ENCODE measurements at regions not wholly inside any gene's neighbourhood (a gene's known extent, or its start where the extent isn't known, plus 50 kb on each side); places are given as distances from the start of the nearest gene placed in this dataset.
"Not testable (repeated sequence)": the region's sequence is repeated elsewhere in the genome, so short reads cannot be mapped to it uniquely, and the experiment has no call there.

DNA sequence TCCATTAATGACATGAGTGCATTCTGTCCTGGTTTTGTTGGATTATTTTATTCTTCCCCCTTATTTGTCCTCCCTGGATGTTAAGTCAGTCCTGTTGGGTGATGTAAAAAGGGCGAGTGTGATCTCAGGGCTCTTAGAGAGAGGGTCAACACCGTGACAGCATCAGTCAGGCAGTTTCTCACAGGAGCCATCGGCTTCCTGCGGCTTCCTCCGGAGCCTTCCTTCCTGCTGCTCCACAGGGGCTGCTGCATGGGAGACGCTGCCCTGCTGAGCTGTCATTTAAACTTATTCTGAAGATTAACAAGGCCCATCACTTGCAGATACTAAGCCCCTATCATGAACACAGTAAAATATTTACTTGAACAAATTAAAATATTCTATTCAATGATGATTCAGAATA is 211.3 kb downstream of the SPATA31A1 start:
- DNase-seq (ENCODE audit: low read depth in 2 of 2) = not testable (repeated sequence)

DNA sequence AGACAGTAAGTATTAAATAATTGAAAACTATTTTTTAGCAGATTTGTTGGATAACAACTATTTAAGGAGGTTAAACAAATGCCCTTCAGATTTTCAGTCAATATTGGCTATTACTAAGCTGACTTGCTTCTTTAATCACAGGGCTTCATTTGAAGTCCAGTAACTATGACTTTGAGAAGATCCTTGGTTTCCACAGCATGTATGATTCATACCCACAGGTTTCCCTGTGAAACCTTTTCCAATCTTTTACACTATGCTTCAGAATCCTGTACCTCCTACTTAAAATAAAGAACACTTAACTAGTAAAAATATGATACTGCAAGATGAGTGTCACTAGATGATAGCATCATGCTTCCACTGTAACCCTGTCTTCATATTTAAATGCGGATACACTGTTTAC is 211.9 kb downstream of the SPATA31A1 start:
- DNase-seq (ENCODE audit: low read depth in 2 of 2) = not testable (repeated sequence)

GRCh38 chr9:39568900-39569299 is 213.4 kb downstream of the SPATA31A1 start:
- DNase-seq (ENCODE audit: low read depth in 2 of 2) = not testable (repeated sequence)

DNA sequence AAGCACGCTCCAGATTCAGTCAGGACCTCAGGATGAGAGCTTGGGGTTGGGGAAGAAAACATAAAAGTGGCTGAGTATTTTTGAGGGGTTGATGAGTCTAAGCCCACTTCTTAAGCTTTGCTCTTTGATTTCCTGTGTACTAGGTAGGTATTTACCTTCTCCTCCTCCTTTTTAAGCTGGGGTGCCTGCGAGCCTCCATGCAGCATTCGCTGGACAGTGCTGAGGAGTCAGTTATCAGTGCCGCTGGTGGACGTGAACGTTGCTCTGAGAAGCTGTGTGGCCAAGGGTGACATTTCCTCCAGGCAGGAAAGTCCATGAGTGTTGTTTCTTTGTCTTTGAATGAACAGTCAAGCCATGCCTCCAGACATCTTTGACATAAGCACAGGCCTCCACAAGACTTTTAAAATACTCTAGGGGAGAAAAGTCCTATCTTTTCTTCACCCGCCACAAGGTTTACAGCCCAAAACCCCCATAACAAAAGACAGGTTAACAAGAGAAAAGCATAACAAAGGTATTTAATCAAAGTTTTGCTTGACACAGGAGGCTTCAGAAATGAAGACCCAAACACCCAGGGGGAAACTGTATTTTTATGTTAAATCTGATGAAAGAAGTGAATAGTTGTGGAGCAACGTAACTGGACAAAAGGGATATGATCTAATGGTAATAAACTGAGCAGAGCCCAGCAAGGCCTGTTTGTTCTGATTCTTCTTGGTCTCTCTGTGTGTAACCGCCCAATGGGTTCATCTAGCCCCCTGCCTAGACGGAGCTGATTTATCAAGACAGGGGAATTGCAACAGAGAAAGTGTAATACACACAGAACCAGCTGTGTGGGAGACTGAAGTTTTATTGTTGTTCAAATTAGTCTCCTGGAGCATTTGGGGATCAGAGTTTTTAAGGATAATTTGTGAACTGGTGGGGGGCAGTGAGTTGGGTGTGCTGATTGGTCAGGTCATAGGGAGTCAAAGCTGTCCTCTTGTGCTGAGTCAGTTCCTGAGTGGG is 217.9 kb downstream of the SPATA31A1 start:
- not testable (repeated sequence) for DNase-seq (ENCODE audit: low read depth in 2 of 2)

GRCh38 chr9:39579000-39579399 is 223.5 kb downstream of the SPATA31A1 start:
- DNase-seq (ENCODE audit: low read depth in 2 of 2) = not testable (repeated sequence)

DNA sequence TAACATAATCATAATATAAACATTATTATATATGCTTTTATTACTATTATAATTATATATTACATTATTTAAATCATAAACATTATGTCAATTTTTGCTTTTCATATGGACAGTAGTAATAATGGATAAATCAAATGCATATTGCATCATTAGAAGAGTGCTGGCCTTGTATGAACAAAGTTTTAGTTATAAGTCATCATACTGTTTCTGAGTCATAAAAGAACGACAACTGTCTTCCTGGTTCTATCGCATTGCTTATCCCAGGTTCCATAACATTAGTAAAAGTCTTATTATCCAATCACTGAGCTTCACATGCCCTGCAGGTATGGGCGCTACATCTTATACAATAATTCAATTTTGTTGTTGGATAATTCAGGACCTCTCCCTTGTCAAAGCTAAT is 225.8 kb downstream of the SPATA31A1 start:
- not testable (repeated sequence) for DNase-seq (ENCODE audit: low read depth in 2 of 2)

GRCh38 chr9:39582677-39583412 is 227.4 kb downstream of the SPATA31A1 start:
- not testable (repeated sequence) for DNase-seq (ENCODE audit: low read depth in 2 of 2)

DNA sequence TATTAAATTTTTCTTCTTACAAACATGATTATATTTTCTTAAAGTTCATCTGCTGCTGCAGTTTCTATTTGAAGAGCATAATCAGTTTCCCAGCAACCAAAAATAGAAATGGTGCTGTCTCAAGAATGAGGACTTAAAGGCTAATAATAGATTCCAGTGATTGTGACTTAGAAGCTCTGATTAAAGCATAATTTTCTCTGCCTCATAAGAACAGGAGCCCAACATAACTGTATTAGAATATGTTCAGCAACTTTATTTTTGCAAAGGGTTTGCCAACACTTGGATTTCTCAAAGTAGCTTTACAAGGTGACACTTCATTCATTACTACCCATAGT is 227.9 kb downstream of the SPATA31A1 start:
- not testable (repeated sequence) for DNase-seq (ENCODE audit: low read depth in 2 of 2)

DNA sequence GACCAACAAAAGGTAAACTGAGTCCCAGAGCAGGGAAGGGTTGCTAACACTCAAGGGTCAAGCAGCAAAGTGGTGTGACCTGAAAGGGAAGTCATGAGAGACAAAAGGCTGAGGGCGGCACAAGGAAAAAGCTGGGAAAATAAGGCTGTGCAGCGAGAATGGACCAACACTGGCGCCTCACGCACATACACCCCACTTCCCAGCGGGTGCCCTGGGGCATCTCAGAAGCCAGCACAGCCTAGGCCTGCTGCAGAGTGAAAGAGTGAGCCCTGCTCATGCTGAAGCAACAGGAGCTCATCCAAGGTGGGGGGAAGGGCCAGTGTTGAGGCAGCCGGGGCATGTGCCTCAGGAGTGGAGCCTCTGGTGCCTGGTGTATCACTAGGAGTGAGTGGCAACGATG is 229.8 kb downstream of the SPATA31A1 start:
- not testable (repeated sequence) for DNase-seq (ENCODE audit: low read depth in 2 of 2)

DNA sequence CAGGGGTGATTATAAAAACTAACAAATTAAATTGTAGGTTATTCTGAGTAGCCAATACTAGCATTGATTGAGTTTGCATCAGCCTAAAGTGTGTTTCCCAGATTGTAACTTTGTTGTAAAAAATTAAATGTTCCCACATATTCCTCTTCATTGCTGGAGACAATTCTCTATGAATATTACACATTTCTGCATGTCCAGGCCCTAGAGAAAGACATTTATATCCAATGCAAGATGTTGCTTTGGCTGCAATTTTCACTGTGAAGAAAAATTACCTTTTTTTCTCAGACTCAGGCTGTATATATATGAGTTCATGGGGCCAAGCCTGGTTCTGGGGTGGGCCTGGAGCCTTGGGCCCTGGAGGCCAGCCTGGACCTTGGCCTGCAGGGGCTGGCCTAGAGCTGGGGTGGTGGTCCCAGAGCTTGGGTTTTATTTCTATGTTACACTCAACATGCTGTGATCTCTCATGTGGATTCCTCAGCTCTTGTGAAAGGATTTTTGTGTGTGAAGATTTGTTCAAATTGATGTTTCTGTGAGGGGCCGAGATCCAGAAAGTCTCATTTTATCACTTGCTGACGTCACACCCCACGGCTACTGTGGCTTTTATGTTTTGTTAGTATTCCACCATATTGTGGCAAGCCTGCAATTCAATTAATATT is 232.5 kb downstream of the SPATA31A1 start:
- DNase-seq (ENCODE audit: low read depth in 2 of 2) = no peak

- DNase-seq (ENCODE audit: low read depth in 2 of 2) = no peak
Observed at GRCh38 chr9:39588500-39589137, 233.2 kb downstream of the SPATA31A1 start.

- DNase-seq (ENCODE audit: low read depth in 2 of 2) = not testable (repeated sequence)
Observed at GRCh38 chr9:39604089-39604488, 248.6 kb downstream of the SPATA31A1 start.

DNA sequence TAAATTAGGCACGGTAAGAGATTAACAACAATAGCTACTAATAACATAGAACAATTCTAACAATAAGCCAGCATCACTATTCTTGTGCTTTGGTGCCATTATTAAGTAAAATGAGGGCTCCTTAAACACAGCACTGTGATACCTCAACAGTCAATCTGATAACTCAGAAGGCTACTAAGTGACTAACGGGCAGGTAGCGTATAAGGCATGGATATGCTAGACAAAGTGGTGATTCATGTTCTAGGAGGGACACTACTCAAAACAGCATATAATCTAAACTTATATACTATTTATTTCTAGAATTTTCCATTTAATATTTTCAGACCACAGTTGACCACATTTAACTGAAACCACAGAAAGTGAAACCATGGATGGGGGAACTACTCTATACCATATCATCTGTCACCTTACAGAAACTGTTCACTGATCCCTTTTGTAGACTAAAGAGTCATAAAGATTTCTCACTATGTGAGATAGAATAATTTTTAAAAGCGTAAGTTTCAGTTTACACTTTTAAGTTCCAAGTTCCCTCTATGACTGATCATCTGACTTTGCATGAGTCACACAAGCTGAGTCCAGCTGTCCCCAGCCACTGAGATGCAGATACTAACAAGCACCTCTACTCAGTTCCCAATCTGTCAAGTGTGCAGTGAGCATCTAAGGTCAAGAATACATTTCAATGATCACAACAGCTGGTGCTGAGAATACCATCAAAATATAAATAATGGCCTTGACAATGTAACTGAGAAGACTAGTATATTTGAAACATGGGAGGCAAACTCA is 256.2 kb downstream of the SPATA31A1 start:
- not testable (repeated sequence) for DNase-seq (ENCODE audit: low read depth in 2 of 2)

GRCh38 chr9:39616480-39616879 is 261.0 kb downstream of the SPATA31A1 start:
- not testable (repeated sequence) for DNase-seq (ENCODE audit: low read depth in 2 of 2)

DNA sequence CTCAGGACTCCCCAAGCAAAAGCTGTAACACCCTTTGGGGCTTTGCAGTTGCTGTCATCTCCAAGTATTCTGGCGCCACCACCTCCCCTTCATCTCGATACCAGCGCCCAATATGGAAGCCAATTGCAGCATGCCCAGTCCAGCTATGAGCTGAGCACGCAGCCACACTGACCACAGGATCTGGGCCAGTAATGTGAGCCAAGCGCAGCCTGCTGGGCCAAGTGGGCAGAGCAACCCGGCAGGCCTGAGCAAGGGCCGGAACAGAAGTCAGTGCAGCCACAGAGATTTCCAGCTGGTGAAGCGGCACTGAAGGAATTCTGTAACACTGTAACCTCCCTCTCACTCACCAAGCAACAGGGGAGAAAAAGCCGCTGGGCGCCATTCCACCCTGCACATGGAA is 268.6 kb downstream of the SPATA31A1 start:
- not testable (repeated sequence) for DNase-seq (ENCODE audit: low read depth in 2 of 2)

- DNase-seq (ENCODE audit: low read depth in 2 of 2) = not testable (repeated sequence)
Observed at GRCh38 chr9:39632071-39632470, 276.6 kb downstream of the SPATA31A1 start.

- not testable (repeated sequence) for DNase-seq (ENCODE audit: low read depth in 2 of 2)
Observed at GRCh38 chr9:39649029-39649428, 293.6 kb downstream of the SPATA31A1 start.

GRCh38 chr9:39656960-39657603 is 301.6 kb downstream of the SPATA31A1 start:
- not testable (repeated sequence) for DNase-seq (ENCODE audit: low read depth in 2 of 2)

DNA sequence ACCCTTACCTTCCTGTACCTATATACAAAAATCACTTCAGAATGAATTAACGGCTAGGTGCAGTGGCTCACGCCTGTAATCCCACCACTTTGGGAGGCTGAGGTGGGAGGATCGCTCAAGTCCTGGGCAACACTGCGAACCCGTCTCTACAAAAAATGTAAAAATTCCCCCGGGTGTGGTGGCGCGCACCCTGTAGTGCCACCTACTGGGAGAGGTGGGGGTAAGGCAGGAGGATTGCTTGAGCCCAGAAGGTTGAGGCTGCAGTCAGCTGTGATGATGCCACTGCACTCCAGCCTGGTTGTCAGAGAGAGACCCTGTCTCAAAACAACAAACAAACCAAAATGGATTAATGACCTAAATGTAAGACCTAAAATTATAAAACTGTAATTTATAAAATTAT is 307.6 kb downstream of the SPATA31A1 start:
- not testable (repeated sequence) for DNase-seq (ENCODE audit: low read depth in 2 of 2)

- not testable (repeated sequence) for DNase-seq (ENCODE audit: low read depth in 2 of 2)
Observed at GRCh38 chr9:39663713-39664112, 308.2 kb downstream of the SPATA31A1 start.
